ENCODE measurements at regions not wholly inside any gene's neighbourhood (a gene's known extent, or its start where the extent isn't known, plus 50 kb on each side); places are given as distances from the start of the nearest gene placed in this dataset.

DNA sequence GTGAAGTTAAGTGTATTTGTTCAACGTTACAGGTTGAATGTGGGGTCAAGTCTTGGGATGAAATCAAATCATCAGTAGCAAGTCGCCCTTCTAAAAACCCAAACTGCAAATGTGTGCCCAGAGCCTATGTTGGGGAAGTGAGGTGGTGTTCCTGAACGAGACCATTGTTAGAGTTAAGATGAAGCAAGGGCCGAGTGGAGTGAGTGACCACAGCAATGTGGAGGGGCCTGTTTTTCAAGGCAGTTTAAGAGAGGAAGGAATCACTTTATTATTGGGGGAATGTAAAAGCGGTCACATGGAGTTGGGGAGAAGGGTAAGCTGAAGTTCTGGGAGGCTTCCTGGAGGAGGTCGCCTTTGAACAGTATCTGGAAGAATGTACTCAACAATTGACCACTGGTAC, 68.5 kb downstream of the MYCN start:
- Histone ChIP-seq H3K23me2 (ENCODE audit: low read depth, low read length) (no peaks in the 10 kb centered on the region; the same call in 1 of the 2 replicates), H4K8ac (ENCODE audit: extremely low read depth, insufficient read depth, low read length) (no peak overlapping the region), H3K4me3 (ENCODE audit: extremely low read depth in 1 of 4, insufficient read depth in 2 of 4, low read depth in 3 of 4, low read length in 4 of 4) (no peak overlapping the region), H3K14ac (ENCODE audit: insufficient read length) (no peak overlapping the region), H3K79me2 (ENCODE audit: control insufficient read depth in 1 of 2, insufficient read depth in 2 of 2, low read length in 2 of 2) (no peaks in the 10 kb centered on the region), H3K36me3 (ENCODE audit: control insufficient read depth in 2 of 4, insufficient read depth in 4 of 4, low read length in 3 of 4) (no peaks in the 10 kb centered on the region), H3K9ac (replicated peaks in 1 of 4; ENCODE audit: extremely low read depth in 1 of 4, low read depth in 3 of 4, low read length in 3 of 4) (no peak overlapping the region), H2AK5ac (ENCODE audit: low read depth, low read length) (no peak overlapping the region), H3K9me3 (ENCODE audit: insufficient read depth in 2 of 2, low read depth in 1 of 2, low read length in 1 of 2) (no peaks in the 10 kb centered on the region), H3K56ac (replicated peaks; ENCODE audit: insufficient read length, low read depth, low read length) (no peak overlapping the region), H4K91ac (replicated peaks; ENCODE audit: insufficient read length, low read length) (no peak overlapping the region), H3K4ac (replicated peaks; ENCODE audit: insufficient read length, low read depth, low read length) (no peak overlapping the region), H2AFZ (ENCODE audit: low read length) (no peak overlapping the region), H3K4me1 (replicated peaks in 1 of 4; ENCODE audit: control insufficient read depth in 3 of 4, insufficient read depth in 4 of 4, low read length in 3 of 4) (peaks cover 9 to 16% (median 14%) of the 10 kb centered on the region in 4 experiments), H2BK12ac (ENCODE audit: low read depth, low read length) (no peak overlapping the region), H3K27me3 (replicated peaks in 1 of 4; ENCODE audit: control insufficient read depth in 3 of 4, extremely low read depth in 1 of 4, insufficient read depth in 3 of 4, low read length in 3 of 4) (peaks cover 0 to 4% (median 2%) of the 10 kb centered on the region in 4 experiments; a peak in 1 of 7 replicates), H3K23ac (ENCODE audit: insufficient read length) (no peak overlapping the region), H3K4me2 (ENCODE audit: insufficient read depth in 1 of 2, low read depth in 2 of 2, low read length in 2 of 2) (no peak overlapping the region), H2BK5ac (ENCODE audit: low read depth, low read length) (no peak overlapping the region), H3K18ac (ENCODE audit: extremely low read depth, low read length) (no peak overlapping the region), H4K5ac (ENCODE audit: insufficient read length, low read depth, low read length) (no peak overlapping the region), H2BK15ac (ENCODE audit: low read length) (0 out of 2 replicates have a peak overlapping the region, but pooled peaks have one; percentile 1), H3K27ac (ENCODE audit: low read depth, low read length) (no peak overlapping the region), H2BK20ac (ENCODE audit: low read length) (no peak overlapping the region), H2BK120ac (replicated peaks; ENCODE audit: low read depth, low read length) (no peak overlapping the region), H3K79me1 (ENCODE audit: low read depth, low read length) (no peaks in the 10 kb centered on the region), H4K20me1 (replicated peaks in 1 of 2; ENCODE audit: control insufficient read depth in 1 of 2, insufficient read depth in 2 of 2, low read length in 2 of 2) (no peaks in the 10 kb centered on the region)
- POLR2A ChIA-PET (ENCODE audit: partially characterized antibody), result no interaction called here
- FAIRE-seq (no peak), DNase-seq (ENCODE audit: low read depth in 1 of 2, low spot score in 2 of 2) (no peak)
- CTCF ChIA-PET (ENCODE audit: partially characterized antibody), result no interaction called here
- TF ChIP-seq EZH2 (IDR thresholded peaks at IDR 0.05; ENCODE audit: low read depth, low read length, severe bottlenecking) (no peak), KDM1A (IDR thresholded peaks at IDR 0.05; ENCODE audit: borderline replicate concordance, low read length) (no peak), GABPA (IDR thresholded peaks at IDR 0.05; ENCODE audit: borderline replicate concordance, insufficient read depth, low read length) (no peak), RAD21 (IDR thresholded peaks at IDR 0.05 in 1 of 2, conservative IDR thresholded peaks at IDR 0.05 in 1 of 2; ENCODE audit: low read depth in 2 of 2, low read length in 2 of 2) (no peak), TAF1 (IDR thresholded peaks at IDR 0.05; ENCODE audit: low read depth, low read length) (no peak), ZNF274 (IDR thresholded peaks at IDR 0.05; ENCODE audit: borderline replicate concordance, extremely low read depth, low read length) (no peak), GTF2F1 (IDR thresholded peaks at IDR 0.05; ENCODE audit: borderline replicate concordance, low read depth, low read length) (no peak), HDAC2 (IDR thresholded peaks at IDR 0.05; ENCODE audit: borderline replicate concordance in 1 of 2, low read depth in 2 of 2, low read length in 2 of 2) (no peak), SRF (IDR thresholded peaks at IDR 0.05; ENCODE audit: low read depth, low read length) (no peak)
- whole genome bisulfite sequencing, 2 experiments (ENCODE audit: extremely low coverage in 1 of 2, insufficient coverage in 1 of 2, insufficient read length in 1 of 2, insufficient replicate concordance in 2 of 2, low coverage in 1 of 2, low lambda C conversion rate in 2 of 2, missing lambda C conversion rate in 1 of 2), result 91% methylated on average over 6 of the region's 6 CpGs; no CpG with 5 or more reads in 1 of the 2 experiments

Data from H1 (cell line).